ENCODE measurements at regions not wholly inside any gene's neighbourhood (a gene's known extent, or its start where the extent isn't known, plus 50 kb on each side); places are given as distances from the start of the nearest gene placed in this dataset.
"Not testable (repeated sequence)": the region's sequence is repeated elsewhere in the genome, so short reads cannot be mapped to it uniquely, and the experiment has no call there.

GRCh38 chr11:49316180-49316579 is 107.8 kb upstream of the FOLH1 start:
- H3K9me3 Mint-ChIP-seq, result peaks cover 55% of the 10 kb centered on the region
- H3K27ac Mint-ChIP-seq, result no peak overlapping the region
- no peaks in the 10 kb centered on the region for H3K4me1 Mint-ChIP-seq
- no peak for TF ChIP-seq CTCF (IDR thresholded peaks at IDR 0.05)
- no peaks in the 10 kb centered on the region for H3K27me3 Mint-ChIP-seq (ENCODE audit: low read depth, poor library complexity)
- H3K4me3 Mint-ChIP-seq, result no peak overlapping the region
- no peak for DNase-seq
- no peaks in the 10 kb centered on the region for H3K36me3 Mint-ChIP-seq (ENCODE audit: low read depth)

DNA sequence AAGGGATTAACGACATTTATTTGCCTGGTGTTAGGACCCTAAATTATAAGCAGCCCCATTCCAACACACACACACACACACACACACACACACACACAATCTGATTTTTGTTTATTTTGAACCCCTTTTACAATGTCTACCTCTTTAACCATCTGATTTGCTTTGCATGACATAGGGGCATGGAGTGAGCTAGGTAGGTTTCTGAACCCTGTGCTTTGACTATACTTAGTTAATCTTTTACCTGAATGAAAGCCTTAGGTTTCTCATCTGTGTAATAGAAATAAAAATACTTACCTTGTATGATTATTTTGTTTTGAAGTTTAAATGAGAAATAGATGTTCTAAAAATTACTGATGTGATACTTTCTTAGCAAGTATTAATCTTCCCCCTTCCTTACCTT is 94.7 kb upstream of the FOLH1 start:
- H3K36me3 Mint-ChIP-seq (ENCODE audit: low read depth), result no peaks in the 10 kb centered on the region
- no peak overlapping the region for H3K4me3 Mint-ChIP-seq
- no peaks in the 10 kb centered on the region for H3K4me1 Mint-ChIP-seq
- H3K9me3 Mint-ChIP-seq, result peaks cover 14% of the 10 kb centered on the region
- no peaks in the 10 kb centered on the region for H3K27me3 Mint-ChIP-seq (ENCODE audit: low read depth, poor library complexity)
- no peak overlapping the region for H3K27ac Mint-ChIP-seq
- no peak for DNase-seq
- no peak for TF ChIP-seq CTCF (IDR thresholded peaks at IDR 0.05)

- H3K9me3 Mint-ChIP-seq, result peaks cover 20% of the 10 kb centered on the region
- no peak overlapping the region for H3K27ac Mint-ChIP-seq
- H3K4me1 Mint-ChIP-seq, result no peaks in the 10 kb centered on the region
- no peak overlapping the region for H3K4me3 Mint-ChIP-seq
- no peak for DNase-seq
- H3K36me3 Mint-ChIP-seq (ENCODE audit: low read depth), result no peaks in the 10 kb centered on the region
- no peak for TF ChIP-seq CTCF (IDR thresholded peaks at IDR 0.05)
- H3K27me3 Mint-ChIP-seq (ENCODE audit: low read depth, poor library complexity), result no peaks in the 10 kb centered on the region
Observed at GRCh38 chr11:49302360-49302759, 94.0 kb upstream of the FOLH1 start.

GRCh38 chr11:49298017-49298416 is 89.6 kb upstream of the FOLH1 start:
- not testable (repeated sequence) for DNase-seq; H3K36me3 Mint-ChIP-seq (ENCODE audit: low read depth); H3K4me3 Mint-ChIP-seq; H3K27ac Mint-ChIP-seq; H3K4me1 Mint-ChIP-seq; H3K27me3 Mint-ChIP-seq (ENCODE audit: low read depth, poor library complexity)
- peaks cover 35% of the 10 kb centered on the region for H3K9me3 Mint-ChIP-seq

DNA sequence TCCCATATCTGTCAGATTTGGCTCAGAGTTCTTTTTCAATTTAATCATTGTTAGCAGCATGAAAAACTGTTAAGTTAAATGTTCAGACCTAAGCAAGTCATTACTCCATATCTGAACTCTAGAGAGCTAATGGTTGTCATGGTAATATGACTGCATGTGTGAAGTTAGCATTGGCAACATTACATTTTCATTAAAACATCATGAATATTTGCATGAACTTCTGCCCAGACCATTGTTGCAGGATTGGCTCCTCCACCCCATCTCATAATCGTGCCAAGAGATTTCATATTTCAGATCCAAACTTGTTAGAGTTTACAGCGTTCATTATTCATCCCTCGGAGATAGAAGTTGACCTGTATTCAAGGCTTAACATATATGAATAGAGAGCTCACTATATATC is 75.5 kb upstream of the FOLH1 start:
- DNase-seq; H3K4me1 Mint-ChIP-seq; H3K27ac Mint-ChIP-seq; H3K36me3 Mint-ChIP-seq (ENCODE audit: low read depth); H3K4me3 Mint-ChIP-seq; H3K27me3 Mint-ChIP-seq (ENCODE audit: low read depth, poor library complexity): not testable (repeated sequence)
- peaks cover 24% of the 10 kb centered on the region for H3K9me3 Mint-ChIP-seq

DNA sequence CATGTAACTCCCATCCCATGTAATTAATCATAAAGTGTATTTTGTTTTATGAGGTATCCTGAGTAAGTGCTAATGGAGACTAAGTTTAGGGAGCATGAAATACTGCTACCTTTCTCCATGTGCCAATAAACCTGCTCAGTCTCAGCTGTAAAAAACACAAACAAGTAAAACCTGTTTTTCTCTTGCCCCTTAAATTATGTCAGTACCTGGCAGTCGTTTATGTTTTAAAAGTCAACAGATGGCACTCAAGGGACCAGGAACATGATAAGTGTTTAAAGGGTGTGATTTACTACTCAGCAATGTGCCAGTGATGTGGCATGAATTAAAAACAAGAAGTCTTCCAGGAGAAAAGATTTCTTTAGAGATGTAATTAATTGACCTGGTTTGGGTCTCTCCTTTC is 74.9 kb upstream of the FOLH1 start:
- not testable (repeated sequence) for H3K4me3 Mint-ChIP-seq; H3K36me3 Mint-ChIP-seq (ENCODE audit: low read depth); DNase-seq; H3K27me3 Mint-ChIP-seq (ENCODE audit: low read depth, poor library complexity); H3K4me1 Mint-ChIP-seq; H3K27ac Mint-ChIP-seq
- H3K9me3 Mint-ChIP-seq, result peaks cover 18% of the 10 kb centered on the region

- not testable (repeated sequence) for DNase-seq; H3K4me1 Mint-ChIP-seq; H3K27ac Mint-ChIP-seq; H3K4me3 Mint-ChIP-seq; H3K27me3 Mint-ChIP-seq (ENCODE audit: low read depth, poor library complexity); H3K36me3 Mint-ChIP-seq (ENCODE audit: low read depth)
- peaks cover 24% of the 10 kb centered on the region for H3K9me3 Mint-ChIP-seq
Observed at GRCh38 chr11:49282125-49282524, 73.7 kb upstream of the FOLH1 start.

- not testable (repeated sequence) for H3K4me3 Mint-ChIP-seq; H3K27ac Mint-ChIP-seq; H3K36me3 Mint-ChIP-seq (ENCODE audit: low read depth); DNase-seq; H3K4me1 Mint-ChIP-seq; H3K27me3 Mint-ChIP-seq (ENCODE audit: low read depth, poor library complexity)
- H3K9me3 Mint-ChIP-seq, result peaks cover 35% of the 10 kb centered on the region
Observed at GRCh38 chr11:49277951-49278350, 69.5 kb upstream of the FOLH1 start.
